HG03103 (cell line): ENCODE measurements at regions not wholly inside any gene's neighbourhood (a gene's known extent, or its start where the extent isn't known, plus 50 kb on each side); places are given as distances from the start of the nearest gene placed in this dataset.

ENCODE experiments used
- ATAC-seq: cut with Tn5 transposase; IDR thresholded peaks from one replicate; pipeline ENCODE4 v1.9.1; 2021; ENCODE audit warnings: low read depth; ENCODE audit not compliant: unreplicated experiment

DNA sequence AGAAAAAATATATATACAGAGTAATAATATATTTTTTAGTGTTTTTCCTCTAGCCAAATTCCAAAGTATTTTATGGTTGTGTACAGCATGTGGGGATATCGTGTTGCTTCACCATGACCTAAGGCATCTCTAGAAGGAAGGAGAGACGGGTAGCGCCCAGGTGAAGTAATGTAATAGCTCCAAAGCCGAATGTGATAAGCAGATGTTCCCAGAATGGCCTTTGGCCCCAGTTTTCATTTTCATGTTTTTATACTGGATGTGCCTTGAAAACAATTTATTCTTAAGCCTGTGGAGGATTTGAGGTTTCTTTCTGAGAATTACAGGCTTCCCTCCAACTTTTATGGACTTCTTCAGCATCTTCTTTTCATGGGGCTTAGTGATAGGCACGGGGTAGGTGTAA lies 587.9 kb upstream of the KIRREL3 start:
- no peak for ATAC-seq

- no peak for ATAC-seq
Observed at GRCh38 chr11:127587511-127587910, 586.9 kb upstream of the KIRREL3 start.

- no peak for ATAC-seq
Observed at GRCh38 chr11:127576210-127576609, 575.6 kb upstream of the KIRREL3 start.

DNA sequence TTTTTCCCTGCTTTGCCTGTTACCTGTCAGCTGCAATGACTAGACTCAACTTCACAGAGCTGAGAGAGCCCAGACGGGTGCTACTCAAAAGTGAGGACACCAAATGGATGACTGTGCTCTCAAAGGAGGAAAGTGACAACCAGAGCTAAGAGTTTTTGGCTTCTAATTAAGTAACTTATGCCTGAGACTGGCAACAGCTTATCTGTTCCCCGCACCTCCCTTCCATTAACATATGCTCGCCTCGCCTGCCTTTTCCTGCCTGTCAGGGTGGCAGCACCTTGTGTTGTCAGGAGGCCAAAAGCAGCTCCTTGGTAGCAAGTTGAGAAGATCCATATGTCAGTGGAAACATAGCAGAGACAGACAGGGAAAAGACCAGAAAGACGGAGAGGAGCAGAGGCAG lies 573.9 kb upstream of the KIRREL3 start:
- no peak for ATAC-seq

GRCh38 chr11:127568891-127569290 lies 568.3 kb upstream of the KIRREL3 start:
- no peak for ATAC-seq

DNA sequence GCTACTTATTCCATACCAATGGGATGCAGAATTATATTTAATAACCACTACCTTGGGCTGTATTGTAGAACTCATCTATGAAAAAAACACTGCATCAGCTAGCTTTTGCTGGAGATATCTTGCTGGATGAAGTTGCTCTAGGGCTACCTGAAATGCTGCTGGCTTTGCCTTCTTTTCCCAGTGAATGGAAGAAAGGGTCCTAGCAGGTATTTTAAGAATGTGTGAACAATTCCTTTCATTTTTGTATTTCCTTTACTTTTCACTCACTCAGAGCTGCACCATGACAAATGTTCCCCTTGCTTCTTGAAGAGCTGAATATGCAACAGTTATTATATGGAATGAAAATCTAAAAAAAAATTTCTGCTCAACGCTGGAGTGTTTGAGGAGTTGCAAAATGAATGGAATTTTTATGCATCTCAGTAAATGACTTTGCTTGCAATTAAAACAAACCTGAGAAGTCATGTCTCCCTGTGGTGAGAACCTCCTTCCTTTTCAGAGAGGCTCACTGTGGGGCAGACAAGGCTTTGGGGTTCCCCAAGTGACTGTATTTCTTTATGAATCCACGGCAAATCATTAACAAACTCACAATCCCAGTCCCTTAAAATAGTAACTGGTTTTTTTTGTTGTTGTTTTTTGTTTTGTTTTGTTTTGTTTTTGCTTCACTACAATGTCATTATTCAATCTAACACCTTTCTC lies 566.8 kb upstream of the KIRREL3 start:
- no peak for ATAC-seq

- no peak for ATAC-seq
Observed at GRCh38 chr11:127564810-127565209, 564.2 kb upstream of the KIRREL3 start.

DNA sequence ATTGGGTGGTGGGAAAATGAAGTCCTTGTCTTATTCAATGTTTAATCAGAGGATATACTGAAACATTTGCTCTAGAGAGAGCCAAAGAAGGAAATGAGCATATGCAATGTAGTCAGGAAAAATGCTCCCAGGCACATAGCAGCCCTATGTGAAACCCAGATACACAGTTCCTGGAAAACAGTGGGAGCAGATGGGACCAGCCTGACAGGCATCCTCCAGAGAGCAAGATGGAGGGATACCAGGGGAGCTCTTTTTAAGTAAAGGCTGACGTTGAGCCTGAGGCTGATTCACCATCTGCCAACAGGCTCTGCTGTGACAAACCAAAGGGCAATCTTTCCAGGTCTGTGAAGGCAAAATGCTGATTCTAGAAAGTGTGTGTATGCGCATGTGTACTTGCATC lies 559.4 kb upstream of the KIRREL3 start:
- ATAC-seq, result no peak

- no peak for ATAC-seq
Observed at GRCh38 chr11:127552446-127552845, 551.9 kb upstream of the KIRREL3 start.

- ATAC-seq, result no peak
Observed at GRCh38 chr11:127531167-127531566, 530.6 kb upstream of the KIRREL3 start.

GRCh38 chr11:127528297-127528696 lies 527.7 kb upstream of the KIRREL3 start:
- no peak for ATAC-seq

- no peak for ATAC-seq
Observed at GRCh38 chr11:127524618-127525017, 524.0 kb upstream of the KIRREL3 start.

- no peak for ATAC-seq
Observed at GRCh38 chr11:127521413-127521812, 520.8 kb upstream of the KIRREL3 start.

- no peak for ATAC-seq
Observed at GRCh38 chr11:127507851-127508250, 507.3 kb upstream of the KIRREL3 start.

GRCh38 chr11:127506647-127507046 lies 506.1 kb upstream of the KIRREL3 start:
- ATAC-seq, result no peak

- no peak for ATAC-seq
Observed at GRCh38 chr11:127506126-127506525, 505.6 kb upstream of the KIRREL3 start.

GRCh38 chr11:127496165-127496564 lies 495.6 kb upstream of the KIRREL3 start:
- no peak for ATAC-seq

- ATAC-seq, result no peak
Observed at GRCh38 chr11:127493330-127494022, 492.9 kb upstream of the KIRREL3 start.

- no peak for ATAC-seq
Observed at GRCh38 chr11:127492029-127492428, 491.5 kb upstream of the KIRREL3 start.

DNA sequence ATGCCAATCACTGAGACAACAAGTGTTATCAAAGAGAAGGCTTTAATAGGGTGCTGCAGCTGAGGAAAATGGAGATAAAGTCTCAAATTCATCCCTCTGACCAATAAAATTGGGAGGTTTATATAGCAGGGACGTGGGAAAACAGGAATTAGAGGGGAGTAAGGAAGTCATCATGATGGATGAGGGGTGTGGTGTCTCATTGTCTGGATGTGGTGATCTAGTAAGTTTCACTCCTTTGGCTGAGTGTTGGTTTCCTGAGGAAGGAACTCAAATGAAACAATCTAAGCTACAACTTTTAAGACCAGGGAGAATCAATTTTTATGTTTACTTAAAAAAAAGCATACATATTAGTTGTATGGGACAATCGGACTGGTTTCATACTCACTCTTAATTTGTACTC lies 491.0 kb upstream of the KIRREL3 start:
- ATAC-seq, result no peak

DNA sequence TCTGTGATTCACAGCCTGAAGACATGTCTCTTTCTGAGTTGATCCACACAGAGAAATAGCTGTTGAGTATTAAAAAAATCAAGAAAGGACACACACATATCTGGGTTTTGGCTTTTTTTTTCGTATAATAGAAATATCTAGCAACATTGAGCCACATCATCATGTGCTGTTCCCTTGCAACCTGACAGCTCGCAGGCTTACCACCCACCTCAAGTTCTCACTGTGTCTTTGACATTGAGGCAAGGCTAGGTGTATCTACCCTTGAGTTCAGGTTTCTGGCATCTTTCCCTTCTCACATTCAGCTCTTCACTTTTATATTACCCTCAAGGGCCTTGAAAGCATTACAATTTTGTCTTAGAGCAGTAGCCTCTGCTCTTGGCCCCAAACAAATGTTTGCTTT lies 490.3 kb upstream of the KIRREL3 start:
- ATAC-seq, result no peak

DNA sequence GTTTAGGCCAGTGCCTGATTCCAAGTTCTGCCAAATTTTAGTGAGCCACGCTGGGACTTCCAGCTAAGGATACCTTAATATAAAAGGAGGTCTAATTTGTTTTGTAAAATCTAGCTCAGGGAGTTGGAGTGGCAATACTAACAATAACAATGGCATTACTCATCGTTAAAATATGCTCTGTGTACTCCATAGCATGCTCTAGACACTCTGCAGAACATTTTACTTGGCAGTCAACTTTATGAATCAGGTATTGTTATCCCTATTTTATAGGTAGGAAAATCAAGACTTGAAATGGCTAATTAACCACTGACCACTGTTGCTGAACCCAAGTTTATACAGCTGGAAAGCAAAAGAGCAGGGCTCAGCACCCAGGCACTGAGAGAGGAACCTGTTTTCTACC lies 485.0 kb upstream of the KIRREL3 start:
- no peak for ATAC-seq
